Right forelimb (tissue), 1 donor: ENCODE measurements at regions not wholly inside any gene's neighbourhood (a gene's known extent, or its start where the extent isn't known, plus 50 kb on each side); places are given as distances from the start of the nearest gene placed in this dataset.
"Not testable (repeated sequence)": the region's sequence is repeated elsewhere in the genome, so short reads cannot be mapped to it uniquely, and the experiment has no call there.

Experiments
- DNase-seq: peaks from one replicate; pipeline ENCODE4 v3.0.0-alpha.2; 2018

DNA sequence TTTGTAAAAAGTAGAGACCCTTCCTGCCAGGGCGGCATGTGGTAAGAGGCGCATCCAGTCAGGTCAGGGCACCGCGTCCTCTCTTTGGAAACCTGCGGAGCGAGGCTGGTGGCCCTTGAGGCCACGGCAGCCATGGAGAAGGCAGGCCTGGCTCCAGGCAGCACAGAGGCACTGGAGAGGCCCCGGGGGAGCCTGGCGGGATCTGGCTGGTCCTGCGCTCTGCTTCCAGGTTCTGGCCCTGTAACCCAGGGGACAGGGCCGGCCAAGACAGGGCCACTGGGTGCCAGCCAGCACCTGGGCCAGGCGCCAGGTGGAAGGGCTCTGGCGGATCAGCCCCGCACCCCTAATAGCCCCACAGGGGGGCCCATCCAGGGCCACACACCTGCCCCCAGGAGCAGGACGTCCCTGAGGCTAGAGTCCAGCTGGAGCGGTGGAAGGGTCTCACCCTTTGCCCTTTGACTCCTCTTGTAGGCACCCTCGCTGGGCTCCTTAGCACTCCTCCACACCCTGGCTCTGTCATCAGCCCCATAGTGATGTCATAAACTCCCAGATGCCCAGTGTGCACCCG is 272.4 kb upstream of the NRSN1 start:
- DNase-seq: not testable (repeated sequence)

GRCh38 chr6:23854154-23854553 is 271.9 kb upstream of the NRSN1 start:
- not testable (repeated sequence) for DNase-seq

DNA sequence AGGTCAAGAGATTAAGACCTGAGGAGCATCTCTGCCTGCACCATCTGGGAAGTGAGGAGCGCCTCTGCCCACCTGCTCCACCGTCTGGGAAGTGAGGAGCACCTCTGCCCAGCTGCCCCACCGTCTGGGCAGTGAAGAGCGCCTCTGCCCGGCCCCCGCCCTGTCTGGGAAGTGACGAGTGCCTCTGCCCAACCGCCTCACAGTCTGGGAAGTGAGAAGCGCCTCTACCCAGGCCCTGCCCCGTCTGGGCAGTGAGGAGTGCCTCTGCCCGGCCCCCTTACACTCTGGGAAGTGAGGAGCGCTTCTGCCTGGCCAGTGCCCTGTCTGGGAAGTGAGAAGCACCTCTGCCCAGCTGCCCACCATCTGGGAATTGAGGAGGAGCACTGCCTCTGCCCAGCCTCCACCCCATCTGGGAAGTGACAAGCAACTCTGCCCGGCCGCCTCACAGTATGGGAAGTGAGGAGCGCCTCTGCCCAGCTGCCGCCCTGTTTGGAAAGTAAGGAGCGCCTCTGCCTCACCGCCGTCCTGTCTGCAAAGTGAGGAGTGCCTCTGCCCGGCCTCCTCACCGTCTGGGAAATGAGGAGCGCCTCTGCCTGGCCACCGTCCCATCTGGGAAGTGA is 270.4 kb upstream of the NRSN1 start:
- no peak for DNase-seq

- no peak for DNase-seq
Measured at GRCh38 chr6:23870496-23870895, 255.5 kb upstream of the NRSN1 start.

GRCh38 chr6:23873161-23873560 is 252.9 kb upstream of the NRSN1 start:
- no peak for DNase-seq

DNA sequence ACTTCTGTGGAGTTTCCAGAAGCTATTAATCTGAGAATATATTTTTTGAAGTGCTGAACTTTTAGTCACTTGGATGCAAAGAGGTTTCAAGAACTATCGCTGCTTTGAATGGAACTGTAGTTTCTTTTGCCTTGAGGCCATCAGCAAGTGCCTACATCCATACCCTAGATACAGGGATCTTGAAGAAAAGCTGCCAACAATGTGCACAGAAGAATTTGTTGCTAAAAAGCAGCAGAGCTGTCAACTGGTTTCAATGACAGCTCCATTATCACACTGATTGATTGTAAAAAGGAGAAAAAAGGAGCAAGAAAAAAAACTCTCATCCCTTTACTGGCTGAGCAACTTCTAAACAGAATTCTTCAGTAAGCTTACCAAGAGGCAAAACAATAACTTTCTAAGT is 251.0 kb upstream of the NRSN1 start:
- DNase-seq: no peak

GRCh38 chr6:23879816-23880215 is 246.2 kb upstream of the NRSN1 start:
- no peak for DNase-seq

DNA sequence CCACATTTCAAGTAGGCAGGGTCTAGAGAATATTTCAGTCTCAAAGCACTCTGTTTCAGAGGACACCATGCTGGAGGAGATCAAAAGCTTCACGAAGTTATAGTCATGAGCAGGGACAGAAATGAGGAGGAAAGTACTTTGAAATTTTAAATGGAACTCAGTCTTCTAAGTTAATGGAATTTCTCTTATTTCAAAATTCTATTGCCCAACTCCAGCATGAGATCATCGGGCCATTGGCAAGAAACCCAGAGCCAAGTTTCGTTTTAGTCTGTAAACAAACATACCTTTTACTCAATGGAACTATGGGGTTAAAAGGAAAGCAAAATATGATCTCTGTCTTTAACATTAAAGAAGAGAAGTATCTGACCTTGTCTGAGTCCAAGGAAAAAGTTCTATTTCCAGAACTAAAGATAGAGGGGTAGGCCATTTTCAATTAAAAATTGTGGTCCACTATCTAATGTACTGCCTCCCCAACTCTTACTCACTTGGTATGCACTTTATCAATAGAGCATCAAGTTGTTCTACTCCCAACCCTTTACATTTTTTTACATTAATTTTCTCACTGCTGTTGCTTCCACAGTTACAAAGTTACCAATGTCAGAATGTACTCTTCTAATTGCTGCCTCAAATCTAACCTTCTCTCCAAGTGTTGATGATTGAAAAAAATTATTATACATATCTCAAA is 235.3 kb upstream of the NRSN1 start:
- no peak for DNase-seq

DNA sequence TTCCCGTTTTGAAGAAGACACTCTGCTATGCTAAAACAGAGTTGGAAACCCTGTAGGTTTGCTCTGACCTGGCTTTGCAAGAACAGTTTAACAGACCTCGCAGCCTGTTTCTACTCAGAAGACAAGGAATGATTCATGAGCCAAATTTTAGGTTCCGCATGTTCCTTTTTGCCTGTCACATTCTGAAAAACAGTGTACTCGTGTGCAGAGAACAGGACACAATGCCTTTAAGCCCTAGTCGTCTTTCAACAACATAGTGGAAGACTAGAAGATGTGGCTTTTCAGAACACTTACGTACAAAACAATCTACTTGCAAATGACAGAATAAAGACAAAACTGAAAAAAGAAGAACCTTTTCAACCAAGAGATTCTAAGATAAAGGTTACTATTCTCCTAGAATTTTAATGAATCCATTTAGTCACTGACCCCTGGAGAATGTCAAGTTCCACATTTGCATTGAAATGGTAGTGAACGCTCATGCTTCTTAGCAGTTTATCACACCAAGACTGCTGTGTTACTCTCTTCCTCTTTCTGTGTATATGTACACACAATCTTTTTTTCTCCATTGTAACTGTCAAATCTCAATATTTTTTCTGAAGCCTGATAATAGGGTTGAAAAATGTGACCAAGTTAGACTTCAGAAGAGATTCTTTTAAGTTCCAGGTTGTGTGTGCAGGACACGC is 220.7 kb upstream of the NRSN1 start:
- DNase-seq: no peak

GRCh38 chr6:23910420-23910819 is 215.6 kb upstream of the NRSN1 start:
- no peak for DNase-seq

DNA sequence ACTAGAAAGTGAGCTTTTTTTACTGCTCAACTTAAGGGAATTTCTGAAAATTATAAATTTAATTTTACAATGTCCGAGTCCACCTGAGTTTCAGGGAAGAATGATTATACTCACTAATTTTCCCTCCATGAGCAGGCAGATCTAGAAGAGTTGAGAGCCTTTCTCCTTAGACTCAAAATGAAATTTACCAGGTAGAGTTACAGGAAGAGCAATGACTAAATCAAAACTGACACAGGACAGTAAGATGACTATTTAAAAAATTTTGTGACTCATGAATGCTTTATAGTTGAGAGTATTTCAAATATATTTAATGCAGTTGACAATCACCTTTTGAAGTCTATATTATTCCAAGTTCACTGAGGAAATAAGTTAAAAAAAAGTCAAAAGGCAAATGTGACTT is 198.1 kb upstream of the NRSN1 start:
- DNase-seq: no peak

DNA sequence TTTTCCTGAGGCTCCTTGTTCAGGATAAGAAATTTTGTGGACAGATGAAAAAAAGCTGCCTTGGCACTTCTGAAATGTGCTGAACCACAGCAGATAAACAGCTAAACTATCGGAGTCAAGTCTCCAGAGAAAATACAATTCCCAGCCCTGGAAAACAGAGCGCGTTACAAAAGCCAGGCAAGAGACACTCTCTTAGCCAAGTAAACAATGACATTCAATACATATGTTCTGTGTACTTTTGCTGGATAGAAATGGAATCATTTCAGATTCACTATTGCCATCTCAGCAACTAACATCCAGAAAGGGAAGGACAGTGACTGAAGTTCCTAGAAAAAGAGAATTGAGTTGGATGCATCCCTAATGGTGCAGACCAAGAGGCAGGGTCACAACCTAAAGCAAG is 196.8 kb upstream of the NRSN1 start:
- DNase-seq: no peak

- DNase-seq: no peak
Measured at GRCh38 chr6:23940466-23940865, 185.5 kb upstream of the NRSN1 start.

DNA sequence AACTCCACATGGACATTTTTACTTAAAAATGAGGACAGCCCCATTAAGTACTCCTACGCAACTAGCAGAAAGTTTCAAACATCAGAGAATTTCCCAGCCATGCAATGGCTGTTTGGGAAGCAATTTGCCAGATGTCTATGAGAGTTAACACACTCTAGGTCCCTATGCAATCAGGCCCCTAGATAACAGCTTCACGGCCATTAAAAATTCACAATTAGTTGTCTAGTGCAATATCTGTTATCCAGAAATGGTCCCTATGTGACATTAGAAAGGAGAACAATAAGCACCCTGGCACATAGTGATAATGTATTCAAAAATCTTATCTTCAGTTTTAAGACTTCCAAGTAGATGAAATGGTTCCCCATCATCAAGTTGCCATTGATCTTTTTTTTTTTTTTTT is 174.3 kb upstream of the NRSN1 start:
- no peak for DNase-seq

DNA sequence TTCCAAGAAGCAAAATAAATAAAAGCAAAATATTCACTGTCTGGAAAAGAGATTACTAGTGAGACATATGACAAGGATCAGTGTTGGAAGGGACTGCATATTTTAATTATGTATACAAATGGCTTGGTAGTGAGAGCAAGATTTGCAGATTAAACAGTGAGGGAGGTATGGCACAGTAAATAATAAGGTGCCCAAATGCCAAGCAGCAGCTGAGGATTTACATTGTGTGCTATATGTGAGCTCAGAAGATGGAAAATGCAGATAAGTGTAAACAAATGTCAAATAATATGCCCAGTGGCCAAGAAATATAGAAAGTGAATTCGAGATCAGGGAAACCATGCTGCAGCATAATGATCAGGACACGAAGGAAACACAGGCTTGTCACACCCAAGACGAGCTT is 173.8 kb upstream of the NRSN1 start:
- DNase-seq: no peak

- no peak for DNase-seq
Measured at GRCh38 chr6:23953976-23954375, 172.0 kb upstream of the NRSN1 start.

DNA sequence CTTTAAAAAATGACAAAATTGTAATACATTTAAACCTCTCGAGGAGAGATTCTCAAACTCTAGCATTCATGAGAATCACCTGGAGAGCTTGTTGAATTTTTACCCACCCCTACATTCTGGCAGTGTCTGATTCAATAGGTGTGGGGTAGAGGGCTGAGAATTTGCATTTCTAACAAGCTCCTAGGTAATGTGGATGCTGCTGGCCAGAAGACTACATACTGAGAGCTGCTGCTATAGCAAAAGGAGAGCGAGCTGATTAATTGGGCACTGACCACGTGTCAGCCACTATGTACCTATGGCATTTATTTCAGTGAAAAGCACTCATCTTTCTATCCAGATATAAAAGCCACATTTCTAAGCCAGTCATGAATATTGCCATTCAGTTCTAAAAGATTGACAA is 169.0 kb upstream of the NRSN1 start:
- DNase-seq: no peak

DNA sequence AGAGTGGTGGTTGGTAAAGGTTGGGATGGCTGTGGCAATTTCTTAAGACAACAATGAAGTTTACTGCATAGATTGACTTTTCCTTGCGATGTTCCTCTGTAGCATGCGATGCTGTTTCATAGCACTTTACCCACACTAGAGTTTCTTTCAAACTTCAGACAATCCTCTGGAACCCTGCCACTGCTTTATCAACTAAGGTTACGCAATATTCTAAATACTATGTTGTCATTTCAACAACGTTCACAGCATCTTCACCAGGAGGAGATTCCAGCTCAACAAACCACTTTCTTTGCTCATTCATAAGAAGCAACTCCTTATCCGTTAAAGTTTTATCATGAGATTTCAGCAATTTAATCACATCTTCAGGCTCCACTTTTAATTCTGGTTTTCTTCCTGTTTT is 161.2 kb upstream of the NRSN1 start:
- DNase-seq: no peak

- DNase-seq: no peak
Measured at GRCh38 chr6:23969344-23969743, 156.7 kb upstream of the NRSN1 start.

- DNase-seq: no peak
Measured at GRCh38 chr6:23977706-23978105, 148.3 kb upstream of the NRSN1 start.

- DNase-seq: no peak
Measured at GRCh38 chr6:23980965-23981364, 145.1 kb upstream of the NRSN1 start.

DNA sequence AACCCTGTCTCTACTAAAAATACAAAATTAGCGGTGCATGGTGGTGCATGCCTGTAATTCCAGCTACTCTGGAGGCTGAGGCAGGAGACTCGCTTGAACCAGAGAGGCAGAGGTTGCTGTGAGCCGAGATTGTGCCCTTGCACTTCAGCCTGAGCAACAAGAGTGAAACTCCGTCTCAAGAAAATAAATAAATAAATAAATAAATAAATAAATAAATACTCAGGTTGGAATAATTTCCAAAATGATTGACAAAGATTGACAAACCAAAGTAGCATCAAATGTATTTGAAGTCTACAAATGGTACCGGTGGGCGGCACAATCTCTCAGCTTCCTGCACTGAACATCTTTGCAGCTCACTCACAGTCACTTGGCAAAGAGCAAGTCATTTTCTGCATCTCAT is 144.1 kb upstream of the NRSN1 start:
- DNase-seq: no peak

DNA sequence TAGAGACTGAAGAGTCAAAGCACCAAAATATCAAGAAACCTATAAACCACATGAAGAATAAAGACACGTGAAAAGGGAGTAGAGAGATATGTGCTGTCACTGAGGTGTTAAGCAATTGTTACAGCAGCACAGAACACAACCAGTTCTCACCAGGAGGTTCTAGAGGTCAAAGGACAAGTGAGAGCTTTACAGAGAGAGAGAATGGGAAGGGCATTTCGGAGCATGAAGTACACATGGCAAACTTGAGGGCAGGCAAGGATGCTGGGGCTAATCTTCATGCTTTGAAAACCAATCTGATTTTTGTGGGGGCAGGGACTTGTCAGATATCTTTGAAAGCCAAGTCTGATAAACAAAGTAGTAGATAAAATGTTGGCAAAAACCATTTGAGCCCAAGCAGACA is 142.3 kb upstream of the NRSN1 start:
- no peak for DNase-seq

DNA sequence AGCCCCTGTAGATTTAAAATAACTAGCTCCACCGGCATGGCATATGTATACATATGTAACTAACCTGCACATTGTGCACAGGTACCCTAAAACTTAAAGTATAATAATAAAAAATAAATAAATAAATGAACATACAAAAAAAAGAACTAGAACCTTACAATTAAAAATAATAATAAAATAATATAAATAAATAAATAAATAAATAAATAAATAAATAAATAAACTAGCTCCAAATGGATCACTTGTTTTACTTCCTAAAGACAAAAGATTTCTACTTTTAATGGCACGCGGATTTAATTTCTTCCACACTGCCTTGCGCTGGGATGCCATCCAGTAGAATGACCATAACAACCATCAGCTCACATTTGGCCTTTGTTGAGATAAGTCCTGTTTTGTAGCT is 141.0 kb upstream of the NRSN1 start:
- DNase-seq: no peak
